ENCODE measurements at regions not wholly inside any gene's neighbourhood (a gene's known extent, or its start where the extent isn't known, plus 50 kb on each side); places are given as distances from the start of the nearest gene placed in this dataset.

DNA sequence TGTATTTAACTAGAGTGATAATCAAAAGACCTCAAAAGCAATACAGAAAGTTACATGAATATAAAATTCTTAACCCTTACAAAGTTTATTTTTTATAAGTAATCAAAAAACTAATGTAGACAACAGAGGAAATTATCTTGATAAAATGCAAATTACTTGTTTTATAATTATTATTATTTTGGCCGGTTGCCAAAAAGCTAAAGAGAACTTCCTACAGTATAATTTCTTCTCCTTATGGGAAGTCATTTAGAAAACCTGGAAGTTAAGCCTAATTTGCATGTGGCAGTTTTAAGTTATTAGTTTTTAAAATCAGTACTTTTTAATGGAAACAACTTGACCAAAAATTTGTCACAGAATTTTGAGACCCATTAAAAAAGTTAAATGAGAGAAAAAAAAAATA lies 621.3 kb upstream of the PCDH10 start:
- H3K36me3 ChIP-seq (ENCODE audit: control insufficient read depth, insufficient read depth, low read length), result no peaks in the 10 kb centered on the region
- H3K9ac ChIP-seq (ENCODE audit: low read length), result no peak overlapping the region
- no peaks in the 10 kb centered on the region for H3K9me3 ChIP-seq (ENCODE audit: control insufficient read depth, insufficient read depth, low read depth, low read length)
- no peak overlapping the region for H3K4me3 ChIP-seq (ENCODE audit: low read depth, low read length)
- H3K4me1 ChIP-seq (ENCODE audit: control insufficient read depth, insufficient read depth, low read length), result peaks cover 6% of the 10 kb centered on the region; the same call in 1 of the 2 replicates
- H3K27me3 ChIP-seq (ENCODE audit: control insufficient read depth, insufficient read depth, low read length), result no peaks in the 10 kb centered on the region
- H3K27ac ChIP-seq (ENCODE audit: low read depth, low read length), result no peak overlapping the region

DNA sequence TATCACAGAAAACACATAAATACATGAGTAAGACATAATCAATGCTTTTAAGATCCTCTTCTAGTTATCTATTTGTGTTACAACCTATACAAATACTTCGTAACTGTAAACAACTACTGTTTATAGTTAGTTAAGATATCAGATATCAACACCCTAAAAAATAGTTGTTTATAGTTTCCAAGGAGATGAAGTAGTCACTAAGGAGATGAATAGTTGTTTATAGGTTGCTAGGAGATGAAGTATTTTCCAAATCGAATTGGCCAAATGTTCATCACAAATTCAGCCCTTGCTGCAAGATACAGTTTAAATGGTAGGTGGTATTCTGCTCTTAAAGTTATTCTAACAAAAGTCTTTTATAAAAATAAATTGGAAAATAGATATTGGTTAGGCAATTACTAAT lies 618.2 kb upstream of the PCDH10 start:
- Histone ChIP-seq H3K27me3 (ENCODE audit: control insufficient read depth, insufficient read depth, low read length) (no peaks in the 10 kb centered on the region), H3K4me1 (ENCODE audit: control insufficient read depth, insufficient read depth, low read length) (peaks cover 6% of the 10 kb centered on the region; the same call in 1 of the 2 replicates), H3K27ac (ENCODE audit: low read depth, low read length) (no peak overlapping the region), H3K36me3 (ENCODE audit: control insufficient read depth, insufficient read depth, low read length) (no peaks in the 10 kb centered on the region), H3K4me3 (ENCODE audit: low read depth, low read length) (no peak overlapping the region), H3K9ac (ENCODE audit: low read length) (no peak overlapping the region), H3K9me3 (ENCODE audit: control insufficient read depth, insufficient read depth, low read depth, low read length) (no peaks in the 10 kb centered on the region)

DNA sequence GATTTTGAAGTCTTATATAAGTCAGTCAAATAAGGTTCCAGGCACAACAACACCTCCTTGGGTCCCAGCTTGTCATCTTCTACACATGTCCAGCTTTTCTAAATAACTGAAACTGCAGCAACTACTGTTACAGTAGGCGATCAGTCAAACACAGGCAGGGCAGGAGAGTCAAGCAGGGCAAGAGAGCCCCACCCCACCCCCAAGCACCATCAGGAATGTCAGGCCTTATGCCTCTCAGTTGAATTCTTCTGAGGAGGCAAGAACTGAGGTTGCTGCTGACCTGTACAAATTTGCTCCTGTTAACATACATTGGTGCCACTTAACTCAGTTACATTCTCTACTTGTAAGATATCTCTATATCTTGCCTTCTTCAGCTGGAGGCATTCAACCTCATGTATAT lies 608.8 kb upstream of the PCDH10 start:
- H3K27ac ChIP-seq (ENCODE audit: low read depth, low read length), result no peak overlapping the region
- no peaks in the 10 kb centered on the region for H3K4me1 ChIP-seq (ENCODE audit: control insufficient read depth, insufficient read depth, low read length)
- H3K27me3 ChIP-seq (ENCODE audit: control insufficient read depth, insufficient read depth, low read length), result no peaks in the 10 kb centered on the region
- H3K9me3 ChIP-seq (ENCODE audit: control insufficient read depth, insufficient read depth, low read depth, low read length), result peaks cover 13% of the 10 kb centered on the region
- no peak overlapping the region for H3K9ac ChIP-seq (ENCODE audit: low read length)
- H3K4me3 ChIP-seq (ENCODE audit: low read depth, low read length), result no peak overlapping the region
- no peaks in the 10 kb centered on the region for H3K36me3 ChIP-seq (ENCODE audit: control insufficient read depth, insufficient read depth, low read length)

DNA sequence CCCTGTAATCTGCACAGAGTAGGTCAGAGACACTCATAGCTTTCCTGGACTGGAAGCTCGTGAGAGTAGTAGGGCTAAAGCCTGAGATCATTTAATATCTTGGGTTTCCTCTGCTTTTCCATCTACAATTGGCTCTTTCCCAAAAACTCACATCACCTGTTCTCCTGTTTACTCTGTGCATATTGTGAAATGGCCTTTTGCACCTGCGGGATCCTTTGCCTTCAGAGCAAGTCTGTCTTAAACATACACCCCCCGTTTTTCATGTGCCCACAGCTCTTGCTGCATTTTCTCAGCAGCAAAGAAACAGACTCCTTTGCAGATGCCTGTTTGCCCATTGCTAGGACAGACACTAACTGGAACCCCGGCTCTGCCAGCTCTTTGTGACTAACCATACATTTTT lies 608.3 kb upstream of the PCDH10 start:
- no peaks in the 10 kb centered on the region for H3K36me3 ChIP-seq (ENCODE audit: control insufficient read depth, insufficient read depth, low read length)
- H3K27ac ChIP-seq (ENCODE audit: low read depth, low read length), result no peak overlapping the region
- peaks cover 13% of the 10 kb centered on the region for H3K9me3 ChIP-seq (ENCODE audit: control insufficient read depth, insufficient read depth, low read depth, low read length)
- H3K4me1 ChIP-seq (ENCODE audit: control insufficient read depth, insufficient read depth, low read length), result no peaks in the 10 kb centered on the region
- no peak overlapping the region for H3K9ac ChIP-seq (ENCODE audit: low read length)
- no peaks in the 10 kb centered on the region for H3K27me3 ChIP-seq (ENCODE audit: control insufficient read depth, insufficient read depth, low read length)
- H3K4me3 ChIP-seq (ENCODE audit: low read depth, low read length), result no peak overlapping the region

DNA sequence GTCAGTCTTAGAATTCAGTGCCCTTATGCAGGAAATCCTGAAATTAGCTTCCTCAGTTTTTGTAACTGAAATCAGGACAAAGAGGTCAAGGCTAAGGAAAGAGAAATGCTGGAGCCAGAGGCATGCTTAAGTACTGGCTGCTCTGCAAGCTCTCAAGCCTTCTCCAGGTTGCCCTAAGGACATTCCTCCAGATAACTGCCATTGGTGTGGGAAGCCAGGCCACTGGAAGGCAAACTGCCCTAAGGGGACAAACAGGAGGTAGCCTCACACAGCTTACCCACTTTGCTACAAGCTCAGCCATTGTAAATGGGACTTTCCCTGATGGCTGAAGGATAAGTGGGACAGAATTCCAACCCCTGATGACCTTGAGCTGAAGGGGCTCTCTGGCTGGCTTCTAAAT lies 606.9 kb upstream of the PCDH10 start:
- Histone ChIP-seq H3K4me3 (ENCODE audit: low read depth, low read length) (no peak overlapping the region), H3K27me3 (ENCODE audit: control insufficient read depth, insufficient read depth, low read length) (no peaks in the 10 kb centered on the region), H3K9me3 (ENCODE audit: control insufficient read depth, insufficient read depth, low read depth, low read length) (peaks cover 13% of the 10 kb centered on the region), H3K36me3 (ENCODE audit: control insufficient read depth, insufficient read depth, low read length) (no peaks in the 10 kb centered on the region), H3K9ac (ENCODE audit: low read length) (no peak overlapping the region), H3K4me1 (ENCODE audit: control insufficient read depth, insufficient read depth, low read length) (no peaks in the 10 kb centered on the region), H3K27ac (ENCODE audit: low read depth, low read length) (no peak overlapping the region)

DNA sequence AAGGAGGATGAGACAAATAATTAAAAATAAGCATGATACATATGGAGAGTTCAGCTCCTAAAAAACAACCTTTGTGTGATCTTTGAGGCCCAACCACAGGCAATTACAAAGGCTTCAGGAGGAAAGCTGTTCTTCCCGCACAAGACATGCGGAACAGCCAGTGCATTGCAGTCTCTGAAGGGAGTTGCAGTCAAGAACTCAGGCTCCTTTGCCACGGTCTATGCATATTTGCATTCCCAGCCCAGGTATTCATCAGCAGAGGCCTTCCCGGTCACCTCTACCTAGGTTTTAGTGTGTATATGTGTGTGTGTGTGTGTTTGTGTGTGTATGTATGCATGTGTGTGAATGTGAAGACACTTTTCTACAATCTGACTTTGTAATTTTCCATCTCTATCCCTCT lies 600.6 kb upstream of the PCDH10 start:
- H3K9ac ChIP-seq (ENCODE audit: low read length), result no peak overlapping the region
- no peaks in the 10 kb centered on the region for H3K4me1 ChIP-seq (ENCODE audit: control insufficient read depth, insufficient read depth, low read length)
- H3K4me3 ChIP-seq (ENCODE audit: low read depth, low read length), result no peak overlapping the region
- no peaks in the 10 kb centered on the region for H3K36me3 ChIP-seq (ENCODE audit: control insufficient read depth, insufficient read depth, low read length)
- H3K27ac ChIP-seq (ENCODE audit: low read depth, low read length), result no peak overlapping the region
- H3K27me3 ChIP-seq (ENCODE audit: control insufficient read depth, insufficient read depth, low read length), result no peaks in the 10 kb centered on the region
- H3K9me3 ChIP-seq (ENCODE audit: control insufficient read depth, insufficient read depth, low read depth, low read length), result peaks cover 6% of the 10 kb centered on the region

DNA sequence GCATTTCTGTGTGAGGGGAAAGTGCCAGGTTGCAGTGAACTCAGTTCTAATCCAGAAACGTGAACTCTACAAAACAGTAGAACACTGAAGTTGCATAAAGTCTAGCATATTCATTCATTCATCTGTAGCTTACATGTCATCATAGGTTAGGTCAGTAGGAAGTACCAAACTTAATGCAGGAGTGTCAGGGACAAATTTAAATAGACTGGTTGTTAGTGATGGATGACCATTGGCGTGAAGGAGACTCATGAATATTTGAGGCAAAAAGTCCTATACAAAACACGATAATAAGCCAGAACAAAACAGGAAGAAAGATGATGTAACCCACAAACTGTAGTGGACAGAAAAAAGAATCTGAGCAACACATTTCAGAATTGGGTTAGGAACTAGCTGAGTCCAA lies 592.8 kb upstream of the PCDH10 start:
- Histone ChIP-seq H3K9ac (ENCODE audit: low read length) (no peak overlapping the region), H3K27me3 (ENCODE audit: control insufficient read depth, insufficient read depth, low read length) (no peaks in the 10 kb centered on the region), H3K4me1 (ENCODE audit: control insufficient read depth, insufficient read depth, low read length) (no peaks in the 10 kb centered on the region), H3K27ac (ENCODE audit: low read depth, low read length) (no peak overlapping the region), H3K4me3 (ENCODE audit: low read depth, low read length) (no peak overlapping the region), H3K9me3 (ENCODE audit: control insufficient read depth, insufficient read depth, low read depth, low read length) (no peaks in the 10 kb centered on the region), H3K36me3 (ENCODE audit: control insufficient read depth, insufficient read depth, low read length) (no peaks in the 10 kb centered on the region)

DNA sequence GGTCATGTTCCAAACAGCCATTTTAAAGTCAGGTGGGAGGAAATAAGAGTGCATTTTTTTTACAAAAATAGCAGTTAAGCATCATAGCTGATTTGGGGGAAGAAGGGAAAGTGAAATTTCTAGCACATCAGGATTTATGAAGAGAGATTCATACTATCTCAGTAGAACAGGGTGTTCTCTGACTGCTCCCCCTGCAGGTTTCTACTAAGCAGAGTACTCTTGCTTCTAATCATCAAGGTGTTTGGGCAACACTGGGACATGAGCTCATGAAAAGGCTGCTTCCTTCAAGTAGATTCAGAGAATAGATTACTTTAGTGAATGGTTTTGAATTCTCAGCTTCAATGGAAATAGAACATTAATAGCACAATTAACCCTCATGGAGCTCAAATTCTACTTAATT lies 591.4 kb upstream of the PCDH10 start:
- Histone ChIP-seq H3K27me3 (ENCODE audit: control insufficient read depth, insufficient read depth, low read length) (no peaks in the 10 kb centered on the region), H3K36me3 (ENCODE audit: control insufficient read depth, insufficient read depth, low read length) (no peaks in the 10 kb centered on the region), H3K9ac (ENCODE audit: low read length) (no peak overlapping the region), H3K9me3 (ENCODE audit: control insufficient read depth, insufficient read depth, low read depth, low read length) (no peaks in the 10 kb centered on the region), H3K27ac (ENCODE audit: low read depth, low read length) (no peak overlapping the region), H3K4me3 (ENCODE audit: low read depth, low read length) (no peak overlapping the region), H3K4me1 (ENCODE audit: control insufficient read depth, insufficient read depth, low read length) (no peaks in the 10 kb centered on the region)

DNA sequence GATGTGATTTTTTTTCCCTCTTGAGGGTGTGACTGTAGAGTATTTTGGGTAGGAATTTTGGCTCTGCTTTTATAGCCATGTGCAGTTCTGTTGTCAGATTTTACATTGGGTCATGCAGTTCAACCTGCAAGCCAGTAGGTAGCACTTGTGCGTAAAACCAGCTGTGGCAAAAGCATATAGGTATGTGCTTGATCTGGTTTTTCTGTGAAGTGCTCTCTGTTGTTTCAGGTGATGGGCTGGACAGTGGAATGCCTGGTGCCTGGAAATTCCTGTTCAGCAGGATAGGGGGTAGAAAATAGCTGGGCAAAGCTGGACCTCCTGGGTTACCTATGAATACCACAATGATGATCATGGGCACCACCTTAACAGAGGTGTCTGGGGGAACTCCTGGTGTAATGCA lies 584.2 kb upstream of the PCDH10 start:
- Histone ChIP-seq H3K4me1 (ENCODE audit: control insufficient read depth, insufficient read depth, low read length) (no peaks in the 10 kb centered on the region), H3K9ac (ENCODE audit: low read length) (no peak overlapping the region), H3K27me3 (ENCODE audit: control insufficient read depth, insufficient read depth, low read length) (no peaks in the 10 kb centered on the region), H3K36me3 (ENCODE audit: control insufficient read depth, insufficient read depth, low read length) (no peaks in the 10 kb centered on the region), H3K9me3 (ENCODE audit: control insufficient read depth, insufficient read depth, low read depth, low read length) (0 out of 2 replicates have a peak, but pooled peaks cover 3% of the 10 kb centered on the region), H3K4me3 (ENCODE audit: low read depth, low read length) (no peak overlapping the region), H3K27ac (ENCODE audit: low read depth, low read length) (no peak overlapping the region)

DNA sequence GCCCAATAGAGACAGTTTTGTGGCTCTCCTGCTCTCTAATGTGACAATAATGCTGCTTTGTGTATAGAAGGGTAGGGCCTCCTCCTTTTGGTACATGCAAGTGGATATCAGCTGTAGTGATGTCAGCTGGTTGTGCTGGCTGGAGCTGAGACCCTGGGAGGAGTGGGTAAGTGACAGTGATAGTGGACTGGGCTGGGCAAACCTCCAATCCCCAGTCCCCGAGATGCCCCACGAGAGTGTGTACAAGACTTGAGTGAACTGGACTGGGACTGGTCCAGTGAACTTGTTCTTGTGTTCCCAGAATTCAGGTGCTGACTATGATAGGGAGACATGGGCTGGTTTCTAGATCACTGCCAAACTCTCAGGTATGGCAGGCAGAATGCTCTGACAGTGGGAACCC lies 583.6 kb upstream of the PCDH10 start:
- Histone ChIP-seq H3K27me3 (ENCODE audit: control insufficient read depth, insufficient read depth, low read length) (no peaks in the 10 kb centered on the region), H3K4me1 (ENCODE audit: control insufficient read depth, insufficient read depth, low read length) (no peaks in the 10 kb centered on the region), H3K36me3 (ENCODE audit: control insufficient read depth, insufficient read depth, low read length) (no peaks in the 10 kb centered on the region), H3K4me3 (ENCODE audit: low read depth, low read length) (no peak overlapping the region), H3K9ac (ENCODE audit: low read length) (no peak overlapping the region), H3K9me3 (ENCODE audit: control insufficient read depth, insufficient read depth, low read depth, low read length) (0 out of 2 replicates have a peak, but pooled peaks cover 3% of the 10 kb centered on the region), H3K27ac (ENCODE audit: low read depth, low read length) (no peak overlapping the region)

DNA sequence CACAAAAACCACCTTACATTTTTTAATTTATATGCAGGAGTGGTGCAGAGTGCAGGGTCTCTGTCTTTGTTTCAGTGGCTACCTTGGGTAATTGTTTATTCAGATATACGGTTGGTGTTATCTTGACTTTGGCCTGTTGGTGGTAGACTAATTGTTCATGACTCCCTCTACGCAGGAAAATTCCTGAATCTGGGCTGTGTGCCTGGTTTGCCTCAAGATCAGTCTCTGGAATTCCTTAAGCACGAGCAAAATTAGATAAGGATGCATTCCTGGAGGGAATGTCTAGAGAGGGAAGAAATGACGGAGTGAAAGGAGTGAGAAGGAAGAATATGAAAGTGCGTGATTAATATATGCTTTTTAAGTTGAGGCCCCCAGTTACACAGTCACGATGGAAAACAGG lies 576.9 kb upstream of the PCDH10 start:
- H3K27ac ChIP-seq (ENCODE audit: low read depth, low read length), result no peak overlapping the region; the same call in 1 of the 2 replicates

DNA sequence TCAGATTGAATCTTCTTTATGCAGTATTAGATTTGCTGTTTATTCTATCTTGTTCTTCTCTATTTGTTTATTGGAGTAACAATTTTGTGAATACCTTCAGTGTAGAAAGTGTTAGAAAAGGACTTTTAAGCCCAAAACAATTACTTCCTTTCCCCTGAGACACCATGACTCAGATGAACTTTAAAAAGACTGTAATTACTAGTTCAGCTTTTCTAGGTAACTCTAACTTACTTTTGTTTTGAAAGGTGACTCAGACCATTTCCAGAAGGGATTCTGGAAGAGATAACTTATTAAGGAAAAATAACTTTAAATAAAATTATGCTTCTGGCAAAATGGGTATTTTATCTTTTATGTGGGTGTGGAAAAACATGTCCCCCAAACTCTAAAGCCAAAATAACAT lies 561.5 kb upstream of the PCDH10 start:
- Histone ChIP-seq H3K4me3 (ENCODE audit: low read depth, low read length) (no peak overlapping the region), H3K27ac (ENCODE audit: low read depth, low read length) (no peak overlapping the region), H3K9ac (ENCODE audit: low read length) (no peak overlapping the region), H3K4me1 (ENCODE audit: control insufficient read depth, insufficient read depth, low read length) (no peaks in the 10 kb centered on the region), H3K9me3 (ENCODE audit: control insufficient read depth, insufficient read depth, low read depth, low read length) (peaks cover 23% of the 10 kb centered on the region), H3K36me3 (ENCODE audit: control insufficient read depth, insufficient read depth, low read length) (0 out of 2 replicates have a peak, but pooled peaks cover 2% of the 10 kb centered on the region), H3K27me3 (ENCODE audit: control insufficient read depth, insufficient read depth, low read length) (no peaks in the 10 kb centered on the region)

More for the DNA sequence above, 576.9 kb upstream of the PCDH10 start:
- Histone ChIP-seq H3K4me1 (ENCODE audit: control insufficient read depth, insufficient read depth, low read length) (no peaks in the 10 kb centered on the region), H3K4me3 (ENCODE audit: low read depth, low read length) (no peak overlapping the region), H3K27me3 (ENCODE audit: control insufficient read depth, insufficient read depth, low read length) (no peaks in the 10 kb centered on the region), H3K9me3 (ENCODE audit: control insufficient read depth, insufficient read depth, low read depth, low read length) (no peaks in the 10 kb centered on the region), H3K9ac (ENCODE audit: low read length) (no peak overlapping the region), H3K36me3 (ENCODE audit: control insufficient read depth, insufficient read depth, low read length) (no peaks in the 10 kb centered on the region)

Measured in HUES6 (cell line).